H1 (cell line): ENCODE measurements at regions not wholly inside any gene's neighbourhood (a gene's known extent, or its start where the extent isn't known, plus 50 kb on each side); places are given as distances from the start of the nearest gene placed in this dataset.

ENCODE experiments used
- CTCF ChIA-PET: fragments of 300-600 bp; sonication (Branson Sonifier 250); formaldehyde crosslinking; loops from one replicate; lab custom pipeline; 2021; ENCODE audit not compliant: partially characterized antibody; lab: Charles Lee
- POLR2A ChIA-PET: fragments of 300-600 bp; sonication (Branson Sonifier 250); formaldehyde crosslinking; loops from one replicate; lab custom pipeline; 2021; ENCODE audit warnings: inconsistent platforms; ENCODE audit not compliant: partially characterized antibody; lab: Charles Lee
- DNase-seq, 2 experiments: peaks; one replicate each; pipeline versions ENCODE4 v3.0.0 to v3.0.0-alpha.2; 2010 to 2022; ENCODE audit warnings: low spot score in 2 of 2, low read depth in 1 of 2, mixed read lengths in 1 of 2
- FAIRE-seq: peaks from 2 replicates; lab custom pipeline; 2011; peaks lifted over from hg19 to GRCh38; lab: Jason Lieb, UNC
- H2AFZ ChIP-seq: 2 replicates; pipeline ENCODE4 v1.8.1; 2012; ENCODE audit warnings: low read length, inconsistent platforms
- H2AK5ac ChIP-seq: 2 replicates; pipeline ENCODE4 v1.6.1; 2013; ENCODE audit warnings: low read depth, low read length
- H2BK120ac ChIP-seq: replicated peaks from 2 replicates; pipeline ENCODE3; 2013; ENCODE audit warnings: low read depth, low read length, inconsistent platforms
- H2BK12ac ChIP-seq: 2 replicates; pipeline ENCODE4 v1.6.1; 2013; ENCODE audit warnings: low read depth, low read length
- H2BK15ac ChIP-seq: 2 replicates; pipeline ENCODE4 v1.6.1; 2013; ENCODE audit warnings: low read length
- H2BK20ac ChIP-seq: 2 replicates; pipeline ENCODE4 v1.6.1; 2013; ENCODE audit warnings: low read length
- H2BK5ac ChIP-seq: 2 replicates; pipeline ENCODE4 v1.6.1; 2013; ENCODE audit warnings: low read depth, low read length
- H3K14ac ChIP-seq: 2 replicates; pipeline ENCODE4 v1.6.1; 2013; ENCODE audit warnings: inconsistent platforms; ENCODE audit not compliant: insufficient read length
- H3K18ac ChIP-seq: 2 replicates; pipeline ENCODE4 v1.6.1; 2013; ENCODE audit warnings: low read length; ENCODE audit errors: extremely low read depth
- H3K23ac ChIP-seq: 2 replicates; pipeline ENCODE4 v1.6.1; 2013; ENCODE audit warnings: inconsistent platforms; ENCODE audit not compliant: insufficient read length
- H3K23me2 ChIP-seq: 2 replicates; pipeline ENCODE4 v1.6.1; 2013; ENCODE audit warnings: low read depth, low read length
- H3K27ac ChIP-seq: 2 replicates; pipeline ENCODE4 v1.6.1; 2011; ENCODE audit warnings: low read depth, low read length, inconsistent platforms
- H3K27me3 ChIP-seq, 4 experiments: replicated peaks in 1 of 4; 1 replicate in 1 of 4; 2 replicates in 3 of 4; pipeline versions ENCODE4 v1.6.1 to v1.8.1; 2011 to 2013; ENCODE audit warnings: low read length in 3 of 4, mild to moderate bottlenecking in 3 of 4, inconsistent platforms in 2 of 4, mixed read lengths in 2 of 4, moderate library complexity in 1 of 4; ENCODE audit not compliant: control insufficient read depth in 3 of 4, insufficient read depth in 3 of 4; ENCODE audit errors: extremely low read depth in 1 of 4
- H3K36me3 ChIP-seq, 4 experiments: 2 replicates each; pipeline versions ENCODE4 v1.6.1 to v1.8.1; 2011 to 2013; ENCODE audit warnings: mild to moderate bottlenecking in 4 of 4, low read length in 3 of 4, moderate library complexity in 2 of 4, control low read depth in 1 of 4, inconsistent platforms in 1 of 4; ENCODE audit not compliant: insufficient read depth in 4 of 4, control insufficient read depth in 2 of 4
- H3K4ac ChIP-seq: replicated peaks from 2 replicates; pipeline ENCODE3; 2013; ENCODE audit warnings: low read length, low read depth, mixed read lengths, inconsistent platforms; ENCODE audit not compliant: insufficient read length
- H3K4me1 ChIP-seq, 4 experiments: replicated peaks in 1 of 4; 1 replicate in 1 of 4; 2 replicates in 3 of 4; pipeline versions ENCODE4 v1.6.1 to v1.8.1; 2011 to 2013; ENCODE audit warnings: low read length in 3 of 4, inconsistent platforms in 2 of 4, mixed read lengths in 1 of 4; ENCODE audit not compliant: insufficient read depth in 4 of 4, control insufficient read depth in 3 of 4
- H3K4me2 ChIP-seq, 2 experiments: 2 replicates each; pipeline versions ENCODE4 v1.6.1 to v1.8.1; 2011 to 2013; ENCODE audit warnings: low read depth in 2 of 2, low read length in 2 of 2, control low read depth in 1 of 2, inconsistent platforms in 1 of 2, mild to moderate bottlenecking in 1 of 2; ENCODE audit not compliant: insufficient read depth in 1 of 2
- H3K4me3 ChIP-seq, 4 experiments: fragments of 200-600, 300-600 bp in 1 of 4; sonication (generic), shearing (Covaris generic), sonication (Bioruptor Twin) in 1 of 4; 2 replicates each; pipeline versions ENCODE4 v1.5.1 to v1.8.1; 2011 to 2016; ENCODE audit warnings: low read length in 4 of 4, low read depth in 3 of 4, control low read depth in 2 of 4, inconsistent platforms in 2 of 4, mild to moderate bottlenecking in 2 of 4, mixed read lengths in 1 of 4, moderate library complexity in 1 of 4; ENCODE audit not compliant: insufficient read depth in 2 of 4; ENCODE audit errors: extremely low read depth in 1 of 4
- H3K56ac ChIP-seq: replicated peaks from 2 replicates; pipeline ENCODE3; 2013; ENCODE audit warnings: low read depth, mild to moderate bottlenecking, mixed read lengths, low read length, inconsistent platforms; ENCODE audit not compliant: insufficient read length
- H3K79me1 ChIP-seq: 2 replicates; pipeline ENCODE4 v1.6.1; 2013; ENCODE audit warnings: low read depth, low read length, control low read depth
- H3K79me2 ChIP-seq, 2 experiments: 2 replicates each; pipeline versions ENCODE4 v1.6.1 to v1.8.1; 2012 to 2013; ENCODE audit warnings: low read length in 2 of 2, mild to moderate bottlenecking in 2 of 2, inconsistent platforms in 1 of 2; ENCODE audit not compliant: insufficient read depth in 2 of 2, control insufficient read depth in 1 of 2
- H3K9ac ChIP-seq, 4 experiments: replicated peaks in 1 of 4; 1 replicate in 1 of 4; 2 replicates in 3 of 4; pipeline versions ENCODE4 v1.6.1 to v1.8.1; 2011 to 2013; ENCODE audit warnings: low read depth in 3 of 4, low read length in 3 of 4, control low read depth in 2 of 4, mild to moderate bottlenecking in 2 of 4, moderate library complexity in 2 of 4, inconsistent platforms in 1 of 4; ENCODE audit errors: extremely low read depth in 1 of 4
- H3K9me3 ChIP-seq, 2 experiments: 2 replicates each; pipeline versions ENCODE4 v1.6.1 to v1.8.1; 2012 to 2013; ENCODE audit warnings: mild to moderate bottlenecking in 2 of 2, moderate library complexity in 2 of 2, control low read depth in 1 of 2, inconsistent platforms in 1 of 2, low read depth in 1 of 2, low read length in 1 of 2, mixed read lengths in 1 of 2; ENCODE audit not compliant: insufficient read depth in 2 of 2
- H4K20me1 ChIP-seq, 2 experiments: replicated peaks in 1 of 2; 2 replicates each; pipeline versions ENCODE3 to v1.8.1; 2011 to 2013; ENCODE audit warnings: inconsistent platforms in 2 of 2, low read length in 2 of 2, mild to moderate bottlenecking in 1 of 2; ENCODE audit not compliant: insufficient read depth in 2 of 2, control insufficient read depth in 1 of 2
- H4K5ac ChIP-seq: 2 replicates; pipeline ENCODE4 v1.6.1; 2013; ENCODE audit warnings: low read length, low read depth, mixed read lengths, inconsistent platforms; ENCODE audit not compliant: insufficient read length
- H4K8ac ChIP-seq: 2 replicates; pipeline ENCODE4 v1.8.0; 2013; ENCODE audit warnings: mild to moderate bottlenecking, moderate library complexity, low read length, inconsistent platforms; ENCODE audit not compliant: insufficient read depth; ENCODE audit errors: extremely low read depth
- H4K91ac ChIP-seq: replicated peaks from 2 replicates; pipeline ENCODE3; 2013; ENCODE audit warnings: low read length, mixed read lengths, inconsistent platforms; ENCODE audit not compliant: insufficient read length
- CBX5 ChIP-seq: fragments of 300-800, 300-1000 bp; sonication (generic); IDR thresholded peaks from 2 replicates; pipeline ENCODE4 v1.7.1; 2016; ENCODE audit warnings: antibody characterized with exemption, low read length, low read depth
- FOSL1 ChIP-seq: IDR thresholded peaks from 2 replicates; pipeline ENCODE4 v1.6.1; 2011; ENCODE audit warnings: mild to moderate bottlenecking, low read depth, low read length, moderate library complexity; ENCODE audit not compliant: insufficient read depth
- GABPA ChIP-seq: IDR thresholded peaks from 2 replicates; pipeline ENCODE4 v1.6.1; 2011; ENCODE audit warnings: mild to moderate bottlenecking, low read length, moderate library complexity, borderline replicate concordance; ENCODE audit not compliant: insufficient read depth
- HDAC6 ChIP-seq: IDR thresholded peaks from one replicate; pipeline ENCODE4 v1.7.1; 2012; ENCODE audit warnings: low read depth, mild to moderate bottlenecking, inconsistent platforms, low read length, moderate library complexity
- JUND ChIP-seq: IDR thresholded peaks from 2 replicates; pipeline ENCODE4 v1.6.1; 2011; ENCODE audit warnings: mild to moderate bottlenecking, improper control_type of control experiment, low read length
- KDM5A ChIP-seq: fragments of 200-600 bp; IDR thresholded peaks from 2 replicates; pipeline ENCODE4 v1.7.1; 2012; ENCODE audit warnings: mild to moderate bottlenecking, low read length, inconsistent platforms, mixed read lengths
- NANOG ChIP-seq: IDR thresholded peaks from 2 replicates; pipeline ENCODE4 v1.6.1; 2011; ENCODE audit warnings: low read length, low read depth, mild to moderate bottlenecking, inconsistent platforms; ENCODE audit not compliant: insufficient read depth, poor library complexity, severe bottlenecking
- POLR2A ChIP-seq, 2 experiments: IDR thresholded peaks; 1 replicate in 1 of 2; 2 replicates in 1 of 2; pipeline ENCODE4 v1.6.1; 2011; ENCODE audit warnings: low read depth in 2 of 2, low read length in 2 of 2, mild to moderate bottlenecking in 2 of 2; ENCODE audit errors: control extremely low read depth in 1 of 2
- RFX5 ChIP-seq: IDR thresholded peaks from 2 replicates; pipeline ENCODE4 v1.6.1; 2011; ENCODE audit warnings: low read depth, low read length, improper control_type of control experiment, borderline replicate concordance
- RNF2 ChIP-seq: fragments of 200-900, 300-1000 bp; sonication (generic); IDR thresholded peaks from 2 replicates; pipeline ENCODE4 v1.7.1; 2016; ENCODE audit warnings: borderline replicate concordance, low read depth, mild to moderate bottlenecking, antibody characterized with exemption, low read length; ENCODE audit not compliant: poor library complexity, severe bottlenecking; ENCODE audit errors: missing control alignments
- RXRA ChIP-seq: IDR thresholded peaks from 2 replicates; pipeline ENCODE4 v1.6.1; 2011; ENCODE audit warnings: low read depth, mild to moderate bottlenecking, low read length, moderate library complexity; ENCODE audit not compliant: insufficient read depth
- SAP30 ChIP-seq: fragments of 300-600 bp; sonication (generic); IDR thresholded peaks from 2 replicates; pipeline ENCODE4 v1.7.1; 2012; ENCODE audit warnings: low read length, moderate library complexity, mild to moderate bottlenecking, inconsistent platforms; ENCODE audit not compliant: insufficient read depth, insufficient replicate concordance
- SIRT6 ChIP-seq: IDR thresholded peaks from one replicate; pipeline ENCODE4 v1.7.1; 2012; ENCODE audit warnings: low read length, inconsistent platforms
- TAF1 ChIP-seq: IDR thresholded peaks from 2 replicates; pipeline ENCODE4 v1.6.1; 2011; ENCODE audit warnings: mild to moderate bottlenecking, low read depth, low read length
- WGBS, 2 experiments: shearing (Covaris generic) in 1 of 2; methylation state at CpG; one replicate each; pipeline versions ENCODE4 v1.1.6 to v1.1.7; 2013 to 2015; ENCODE audit warnings: low lambda C conversion rate in 2 of 2, mixed read lengths in 2 of 2, inconsistent platforms in 1 of 2, low coverage in 1 of 2, missing lambda C conversion rate in 1 of 2; ENCODE audit not compliant: insufficient replicate concordance in 2 of 2, insufficient coverage in 1 of 2, insufficient read length in 1 of 2; ENCODE audit errors: extremely low coverage in 1 of 2, missing lambda C conversion rate in 1 of 2; 5-methylcytosine and 5-hydroxymethylcytosine counted together

DNA sequence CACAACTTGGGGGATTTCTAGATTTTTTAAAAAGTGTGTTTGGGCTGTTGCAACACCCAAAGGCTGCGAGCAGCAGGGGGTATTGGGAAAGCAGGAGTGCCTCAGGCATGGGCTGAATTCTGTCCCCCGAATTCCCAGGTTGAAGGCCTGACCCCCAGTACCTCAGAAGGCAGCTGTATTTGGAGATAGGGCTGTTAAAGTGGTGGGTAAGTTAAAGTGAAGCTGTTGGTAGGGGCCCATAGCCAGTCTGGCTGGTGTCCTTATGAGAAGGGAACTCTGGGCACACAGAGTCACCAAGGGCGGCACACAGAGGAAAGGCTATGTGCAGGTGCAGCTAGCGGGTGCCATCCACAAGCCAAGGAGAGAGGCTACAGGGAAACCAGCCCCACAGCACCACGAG lies 717.4 kb downstream of the GALR1 start:
- FAIRE-seq, result no peak
- H3K4me3 ChIP-seq, result no peak overlapping the region
- H2BK5ac ChIP-seq, result no peak overlapping the region
- no peak overlapping the region for H2BK15ac ChIP-seq
- no peak overlapping the region for H2BK120ac ChIP-seq
- no peak overlapping the region for H2BK12ac ChIP-seq
- no peak overlapping the region for H4K8ac ChIP-seq
- POLR2A ChIA-PET, result no interaction called here
- no peak overlapping the region for H2BK20ac ChIP-seq
- no peaks in the 10 kb centered on the region for H3K36me3 ChIP-seq
- H3K79me1 ChIP-seq, result no peaks in the 10 kb centered on the region
- H3K56ac ChIP-seq, result no peak overlapping the region
- H4K5ac ChIP-seq, result no peak overlapping the region
- no peak overlapping the region for H2AFZ ChIP-seq
- no peak overlapping the region for H3K18ac ChIP-seq
- no peak overlapping the region for H3K23ac ChIP-seq
- H2AK5ac ChIP-seq, result no peak overlapping the region
- no peaks in the 10 kb centered on the region for H3K79me2 ChIP-seq
- no peak for DNase-seq
- no peak overlapping the region for H3K27ac ChIP-seq
- H3K23me2 ChIP-seq, result no peaks in the 10 kb centered on the region
- CTCF ChIA-PET, result interaction anchor here (1.1 kb wide), 1 partner anchor 22 kb away, joined by 3 read pairs; no protein-coding TSS in a partner anchor
- H3K14ac ChIP-seq, result no peak overlapping the region
- no peaks in the 10 kb centered on the region for H4K20me1 ChIP-seq
- peaks cover 0 to 9% (median 8%) of the 10 kb centered on the region in 4 experiments; a peak in 3 of 7 replicates for H3K4me1 ChIP-seq
- no peak overlapping the region for H4K91ac ChIP-seq
- 83% methylated on average over 4 of the region's 5 CpGs; no CpG with 5 or more reads in 1 of the 2 experiments for WGBS, 2 experiments
- no peak overlapping the region for H3K9ac ChIP-seq
- H3K27me3 ChIP-seq, result no peaks in the 10 kb centered on the region
- H3K4me2 ChIP-seq, result no peak overlapping the region
- H3K9me3 ChIP-seq, result no peaks in the 10 kb centered on the region; a peak in 1 of 4 replicates
- no peak overlapping the region for H3K4ac ChIP-seq
- no peak for TF ChIP-seq FOSL1
- no peak for TF ChIP-seq RXRA
- no peak for TF ChIP-seq SAP30
- TF ChIP-seq NANOG, result no peak
- TF ChIP-seq RFX5, result no peak
- TF ChIP-seq RNF2, result no peak
- no peak for TF ChIP-seq GABPA
- no peak for TF ChIP-seq JUND
- TF ChIP-seq POLR2A (IDR thresholded peaks at IDR 0.05; ENCODE audit: control extremely low read depth in 1 of 2, low read depth in 2 of 2, low read length in 2 of 2), result no peak
- no peak for TF ChIP-seq SIRT6
- no peak for TF ChIP-seq KDM5A
- TF ChIP-seq CBX5, result no peak
- TF ChIP-seq TAF1, result no peak
- TF ChIP-seq HDAC6, result no peak
